ENCODE measurements at regions not wholly inside any gene's neighbourhood (a gene's known extent, or its start where the extent isn't known, plus 50 kb on each side); places are given as distances from the start of the nearest gene placed in this dataset.

DNA sequence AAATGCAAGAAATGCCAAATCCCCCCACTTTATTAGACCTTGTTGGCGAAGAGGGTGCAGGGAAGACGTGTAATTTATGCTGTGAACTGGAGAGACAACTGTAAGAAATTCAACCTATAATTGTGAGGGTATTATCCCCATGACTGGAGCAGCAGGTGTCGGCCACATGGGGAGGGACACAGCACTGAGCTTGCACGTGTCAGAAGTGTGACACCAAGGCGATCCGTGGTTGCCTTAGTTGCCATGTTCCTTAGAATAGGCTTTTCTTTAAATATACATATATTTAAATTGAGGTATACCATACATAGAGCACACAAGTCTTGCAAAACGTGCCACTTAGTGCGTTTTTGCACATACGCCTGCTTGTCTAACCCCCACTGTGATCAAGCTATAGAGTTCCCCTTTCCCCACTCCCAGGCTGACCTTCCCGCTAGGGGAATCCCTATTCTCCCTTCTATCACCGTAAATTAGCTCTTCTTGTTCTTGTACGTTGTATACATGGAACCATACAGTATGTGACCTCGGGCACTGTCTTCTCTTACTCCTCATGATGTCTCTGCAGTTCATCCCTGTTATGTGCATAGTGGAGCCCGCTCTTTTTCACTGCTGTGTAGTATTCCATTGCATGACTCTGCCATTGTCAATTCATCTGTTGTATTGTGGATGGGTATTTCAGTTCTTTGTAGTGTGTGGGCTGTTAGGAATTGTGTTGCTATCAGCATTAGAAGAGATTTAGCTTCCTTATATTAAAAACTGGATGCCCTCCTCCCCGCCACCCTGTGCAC lies 81.6 kb upstream of the PMEPA1 start:
- in situ Hi-C loops (cut with HindIII; ENCODE audit: low pct_ligation_motif_present, low pct_unique_long_range_greater_than_20kb, low sequenced_read_pairs), result no loop called here
- no peak for DNase-seq

GRCh38 chr20:57790176-57790575 lies 80.4 kb upstream of the PMEPA1 start:
- in situ Hi-C loops (cut with HindIII; ENCODE audit: low pct_ligation_motif_present, low pct_unique_long_range_greater_than_20kb, low sequenced_read_pairs), result no loop called here
- no peak for DNase-seq

DNA sequence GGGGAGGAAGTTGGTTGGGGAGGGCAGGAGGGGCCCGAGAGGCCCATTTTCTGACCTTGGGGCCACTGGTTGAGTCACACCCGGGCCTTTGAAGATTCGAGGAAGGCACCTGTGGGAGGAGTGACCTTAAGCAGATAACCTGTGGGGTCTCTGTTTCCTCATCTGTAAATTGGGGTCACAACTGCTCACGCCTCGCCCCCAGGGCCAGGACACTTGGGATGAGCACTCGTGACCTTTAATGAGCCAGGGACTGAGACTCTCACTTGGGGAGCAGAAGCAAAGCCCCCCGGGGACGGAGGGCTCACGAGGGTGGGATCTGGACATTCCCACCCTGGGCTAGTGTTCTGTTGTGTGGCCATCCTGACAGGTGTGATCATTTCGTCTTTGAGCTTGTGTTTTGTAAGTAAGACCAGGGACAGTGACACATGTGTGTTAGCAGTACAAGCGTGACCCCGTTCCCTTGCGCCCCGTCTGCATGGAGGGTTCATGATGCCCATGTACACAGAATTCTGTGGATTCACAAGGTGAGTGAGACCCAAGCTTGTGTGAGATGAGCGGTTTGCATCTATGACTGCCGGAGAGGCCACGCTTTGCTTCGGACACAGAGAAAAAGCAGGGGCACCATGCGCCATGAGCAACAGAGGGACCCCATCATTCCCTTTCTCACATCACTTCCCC lies 79.3 kb upstream of the PMEPA1 start:
- in situ Hi-C loops (cut with HindIII; ENCODE audit: low pct_ligation_motif_present, low pct_unique_long_range_greater_than_20kb, low sequenced_read_pairs), result no loop called here
- DNase-seq, result no peak

DNA sequence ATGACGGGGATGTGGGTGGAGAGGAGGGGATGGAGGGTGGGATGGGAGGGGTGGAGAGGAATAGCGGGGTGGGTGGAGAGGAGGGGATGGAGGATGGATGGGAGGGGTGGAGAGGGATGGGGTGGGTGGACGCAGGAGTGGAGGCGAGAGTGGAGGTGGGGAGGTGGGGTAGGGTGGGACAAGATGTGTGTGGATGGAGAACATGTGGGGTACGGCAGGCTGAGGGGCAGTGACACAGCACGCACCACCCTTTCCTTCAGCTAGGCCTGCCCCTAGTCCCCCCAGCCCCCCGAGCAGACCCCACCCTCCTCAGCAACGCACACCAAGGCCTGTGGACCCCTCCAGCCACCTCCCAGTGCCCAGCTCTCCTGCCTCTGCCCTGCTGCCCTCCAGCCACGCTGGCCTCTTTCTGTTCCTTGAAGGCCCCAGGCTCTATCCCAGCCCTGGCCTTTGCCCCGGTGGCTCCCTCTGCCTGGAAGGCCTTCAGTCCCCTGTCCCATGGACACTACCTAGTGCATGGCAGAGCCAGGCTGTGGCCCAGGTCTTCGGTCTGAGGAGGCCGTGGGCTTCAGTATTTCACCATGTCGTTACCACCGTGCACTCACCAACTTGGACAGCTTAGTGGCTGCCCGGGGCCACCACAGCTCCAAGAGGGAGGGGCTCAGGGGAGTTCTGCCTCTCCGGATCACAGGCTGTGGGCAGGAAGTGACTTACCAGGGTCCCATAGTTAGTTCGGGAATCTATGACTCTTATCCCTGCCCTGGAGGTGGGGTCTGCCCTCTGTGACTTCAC lies 78.4 kb upstream of the PMEPA1 start:
- no peak for DNase-seq
- in situ Hi-C loops (cut with HindIII; ENCODE audit: low pct_ligation_motif_present, low pct_unique_long_range_greater_than_20kb, low sequenced_read_pairs), result no loop called here

DNA sequence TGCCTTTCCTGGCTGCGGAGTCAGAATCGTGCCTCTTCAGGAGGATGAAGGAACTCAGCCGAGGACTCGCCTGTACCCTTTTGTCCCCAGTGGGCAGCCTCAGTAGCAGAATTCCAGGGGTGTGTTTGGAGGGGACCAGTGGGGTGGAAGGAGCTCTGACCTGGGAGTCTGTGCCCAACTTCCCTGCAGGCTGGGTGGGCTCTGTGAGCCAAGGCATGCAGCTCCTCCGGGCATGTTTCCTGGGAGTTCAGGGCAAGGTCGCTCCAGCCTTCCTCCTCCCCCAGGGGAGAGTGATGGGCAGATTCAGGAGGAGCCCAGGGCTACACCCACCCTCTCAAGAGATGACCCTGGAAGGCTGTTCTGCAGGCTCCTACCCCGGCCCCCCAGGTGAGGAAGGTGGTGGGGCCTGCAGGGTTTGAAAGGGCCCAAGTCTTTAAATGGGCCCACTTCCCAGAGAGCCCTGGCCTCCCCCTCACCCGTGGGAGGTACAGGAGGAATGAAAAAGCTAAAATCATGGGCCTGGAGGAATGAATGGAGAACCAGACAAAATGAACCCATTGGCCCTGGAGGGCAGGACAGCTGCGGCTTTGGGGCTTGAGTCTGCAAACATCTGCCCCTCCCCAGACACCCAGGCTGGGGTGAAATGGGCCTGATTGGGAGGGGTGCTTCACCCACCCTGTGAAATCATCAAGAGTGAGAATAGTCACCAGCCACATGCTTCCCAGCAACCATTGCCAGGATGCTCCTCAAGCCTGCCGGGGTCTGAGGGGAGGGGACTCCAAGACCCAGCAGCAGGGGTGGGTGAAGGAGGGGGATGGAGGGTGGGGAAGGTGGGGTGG lies 77.6 kb upstream of the PMEPA1 start:
- in situ Hi-C loops (cut with HindIII; ENCODE audit: low pct_ligation_motif_present, low pct_unique_long_range_greater_than_20kb, low sequenced_read_pairs), result no loop called here

GRCh38 chr20:57786304-57786932 lies 76.6 kb upstream of the PMEPA1 start:
- DNase-seq, result no peak
- in situ Hi-C loops (cut with HindIII; ENCODE audit: low pct_ligation_motif_present, low pct_unique_long_range_greater_than_20kb, low sequenced_read_pairs), result no loop called here

More for the DNA sequence above, 77.6 kb upstream of the PMEPA1 start:
- DNase-seq, result no peak

DNA sequence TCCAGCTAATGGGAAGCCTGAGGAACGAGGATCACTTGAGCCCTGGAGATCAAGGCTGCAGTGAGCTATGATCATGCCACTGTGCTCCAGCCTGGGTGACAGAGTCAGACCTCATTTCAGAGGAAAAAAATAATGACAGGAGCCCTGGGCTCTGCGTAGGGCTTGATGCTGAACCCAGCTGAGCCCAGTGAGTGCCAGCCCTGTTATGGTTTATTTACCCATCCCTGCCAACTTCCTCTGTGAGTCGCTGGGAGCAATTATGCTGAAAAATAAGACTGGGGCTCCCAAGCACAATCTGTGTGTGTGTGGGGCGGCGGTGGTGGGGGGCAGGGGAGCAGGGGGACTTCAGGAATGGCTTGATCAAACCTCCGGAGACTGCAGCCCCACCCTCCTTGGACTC lies 75.9 kb upstream of the PMEPA1 start:
- in situ Hi-C loops (cut with HindIII; ENCODE audit: low pct_ligation_motif_present, low pct_unique_long_range_greater_than_20kb, low sequenced_read_pairs), result no loop called here
- DNase-seq, result no peak

DNA sequence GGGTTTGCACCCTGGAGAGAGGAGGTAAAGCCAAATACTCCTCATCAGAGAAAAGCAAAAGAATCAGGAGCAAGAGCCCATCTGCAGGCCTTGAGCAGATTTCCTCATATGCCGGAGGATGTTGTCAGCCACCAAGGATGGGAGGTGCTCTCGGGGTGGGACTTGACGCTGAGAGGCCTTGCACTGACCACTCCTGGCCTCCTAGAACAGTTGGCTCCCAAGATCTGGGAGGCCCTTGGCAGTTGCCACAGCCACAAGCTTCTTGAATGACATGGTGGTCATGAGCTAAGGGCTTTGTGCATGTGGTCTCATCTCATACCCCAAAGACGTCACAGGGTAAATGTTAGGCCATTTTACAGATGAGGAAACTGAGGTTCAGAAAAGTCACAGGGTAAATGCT lies 75.2 kb upstream of the PMEPA1 start:
- no peak for DNase-seq
- in situ Hi-C loops (cut with HindIII; ENCODE audit: low pct_ligation_motif_present, low pct_unique_long_range_greater_than_20kb, low sequenced_read_pairs), result no loop called here

- in situ Hi-C loops (cut with HindIII; ENCODE audit: low pct_ligation_motif_present, low pct_unique_long_range_greater_than_20kb, low sequenced_read_pairs), result no loop called here
- DNase-seq, result no peak
Observed at GRCh38 chr20:57783956-57784837, 74.4 kb upstream of the PMEPA1 start.

DNA sequence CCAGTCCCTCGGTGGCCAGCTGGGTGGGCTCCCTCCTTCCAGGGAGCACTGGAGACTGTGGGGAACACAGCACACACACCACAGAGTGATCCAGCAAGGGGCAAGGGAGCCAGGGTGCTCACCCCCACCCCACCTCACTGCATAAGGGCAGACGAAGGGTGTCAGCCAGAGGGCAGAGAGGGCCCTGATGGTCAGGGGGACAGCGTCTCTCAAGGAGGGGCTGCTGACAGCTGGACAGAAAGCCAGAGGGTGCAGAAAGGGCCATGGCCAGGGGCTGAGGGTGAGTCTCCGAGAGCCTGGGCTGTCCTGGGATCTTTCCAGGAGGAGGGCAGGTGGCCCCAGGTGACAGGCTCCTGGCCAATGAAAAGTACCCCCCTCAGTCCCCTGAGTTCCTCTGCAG lies 73.4 kb upstream of the PMEPA1 start:
- DNase-seq, result no peak

DNA sequence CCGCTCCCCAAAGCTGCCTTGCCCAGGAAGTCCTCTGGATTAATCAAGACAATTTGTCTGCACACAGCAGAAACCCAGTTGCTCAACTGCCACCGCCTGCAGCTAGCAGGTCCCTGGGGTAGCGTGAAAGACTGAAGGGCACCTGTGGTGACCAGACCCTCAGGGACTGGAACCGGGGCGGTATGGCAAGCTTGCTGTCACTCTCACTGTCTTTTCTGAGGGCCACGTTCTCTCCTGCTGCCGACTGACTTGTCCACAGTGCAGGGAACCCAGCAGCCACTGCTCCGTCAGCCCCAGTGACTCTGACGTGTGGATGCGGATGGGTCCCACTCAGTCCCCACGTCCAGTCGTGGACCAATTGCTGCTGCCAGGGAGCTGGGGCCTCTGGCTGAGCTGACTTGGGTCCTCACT lies 72.8 kb upstream of the PMEPA1 start:
- DNase-seq, result no peak
- in situ Hi-C loops (cut with HindIII; ENCODE audit: low pct_ligation_motif_present, low pct_unique_long_range_greater_than_20kb, low sequenced_read_pairs), result no loop called here

More for the DNA sequence above, 73.4 kb upstream of the PMEPA1 start:
- in situ Hi-C loops (cut with HindIII; ENCODE audit: low pct_ligation_motif_present, low pct_unique_long_range_greater_than_20kb, low sequenced_read_pairs), result no loop called here

DNA sequence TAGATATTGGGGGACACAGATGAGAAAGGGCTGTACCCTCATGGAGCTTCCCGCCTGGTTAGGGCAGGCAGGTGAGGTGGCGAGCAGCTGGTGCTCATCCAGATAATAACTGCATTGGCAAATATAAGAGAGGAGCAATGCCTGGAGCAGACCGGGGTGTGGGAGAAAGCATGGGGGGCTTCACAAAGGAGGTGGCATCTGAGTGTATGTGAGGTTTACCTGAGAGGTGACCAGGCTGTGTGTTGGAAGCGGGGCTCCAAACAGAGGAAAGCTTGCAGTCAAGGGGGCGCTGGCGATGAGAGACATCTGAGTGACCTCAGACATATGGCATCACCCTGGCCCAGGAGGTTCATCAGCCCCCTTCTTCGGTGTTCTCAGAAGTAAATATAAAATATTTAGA lies 72.1 kb upstream of the PMEPA1 start:
- in situ Hi-C loops (cut with HindIII; ENCODE audit: low pct_ligation_motif_present, low pct_unique_long_range_greater_than_20kb, low sequenced_read_pairs), result no loop called here
- no peak for DNase-seq

DNA sequence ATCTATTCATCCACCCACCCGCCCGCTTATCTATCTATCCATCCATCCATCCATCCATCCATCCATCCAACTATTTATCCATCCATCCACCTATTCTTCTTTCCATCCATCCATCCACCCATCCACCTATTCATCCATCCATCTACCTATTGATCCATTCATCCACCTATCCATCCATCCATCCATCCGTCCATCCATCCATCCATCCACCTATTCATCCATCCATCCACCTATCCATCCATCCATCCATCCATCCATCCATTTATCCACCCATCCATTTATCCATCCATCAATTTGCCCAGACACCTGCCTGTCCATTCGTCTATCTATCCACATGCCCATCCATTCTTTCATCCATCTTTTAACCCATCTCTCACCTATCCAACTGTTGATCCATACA lies 71.1 kb upstream of the PMEPA1 start:
- in situ Hi-C loops (cut with HindIII; ENCODE audit: low pct_ligation_motif_present, low pct_unique_long_range_greater_than_20kb, low sequenced_read_pairs), result no loop called here
- no peak for DNase-seq

DNA sequence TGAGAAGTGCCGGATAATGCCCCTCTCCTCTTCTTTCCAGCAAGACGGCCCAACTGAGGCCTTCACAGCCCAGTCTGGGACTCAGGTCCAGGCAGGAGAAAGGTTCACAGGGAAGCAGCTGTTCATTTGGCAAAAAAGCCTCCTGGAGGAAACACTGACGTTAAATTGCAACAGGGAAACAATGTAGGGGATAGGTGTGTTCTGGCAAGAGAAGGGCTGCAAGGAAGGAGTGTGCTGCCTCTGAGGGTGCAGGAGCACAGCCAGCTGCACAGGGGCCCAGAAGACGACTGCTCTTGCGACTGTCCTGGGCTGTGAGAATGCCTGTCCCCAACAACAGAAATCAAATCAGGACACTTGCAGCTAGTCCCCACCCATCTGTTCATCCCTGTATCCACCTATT lies 70.6 kb upstream of the PMEPA1 start:
- no peak for DNase-seq
- in situ Hi-C loops (cut with HindIII; ENCODE audit: low pct_ligation_motif_present, low pct_unique_long_range_greater_than_20kb, low sequenced_read_pairs), result no loop called here

GRCh38 chr20:57779401-57780003 lies 69.7 kb upstream of the PMEPA1 start:
- DNase-seq, result no peak
- in situ Hi-C loops (cut with HindIII; ENCODE audit: low pct_ligation_motif_present, low pct_unique_long_range_greater_than_20kb, low sequenced_read_pairs), result no loop called here

- DNase-seq, result no peak
- in situ Hi-C loops (cut with HindIII; ENCODE audit: low pct_ligation_motif_present, low pct_unique_long_range_greater_than_20kb, low sequenced_read_pairs), result no loop called here
Observed at GRCh38 chr20:57777911-57778310, 68.1 kb upstream of the PMEPA1 start.

DNA sequence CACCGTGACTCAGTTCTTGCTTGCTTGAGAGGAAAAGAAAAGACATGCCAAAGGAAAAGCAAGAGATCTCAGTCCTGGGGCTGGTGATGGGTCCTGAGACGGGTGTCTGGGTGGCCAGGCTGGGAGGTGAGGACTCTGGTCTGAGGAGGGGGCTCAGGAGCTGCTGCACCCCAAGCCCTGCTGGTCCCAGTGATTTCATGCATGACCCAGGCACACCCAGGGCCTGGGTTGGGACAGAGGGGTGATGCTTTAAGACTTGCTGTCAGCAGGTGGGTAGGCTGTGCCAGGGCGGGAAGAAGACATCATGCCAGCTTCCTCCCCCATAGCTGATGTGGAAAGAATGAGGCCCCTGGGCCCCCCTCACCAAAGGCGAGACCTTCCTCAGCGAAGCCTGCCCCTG lies 65.1 kb upstream of the PMEPA1 start:
- no peak for DNase-seq
- in situ Hi-C loops (cut with HindIII; ENCODE audit: low pct_ligation_motif_present, low pct_unique_long_range_greater_than_20kb, low sequenced_read_pairs), result no loop called here
